Stimulated activated CD8-positive, alpha-beta memory T cell treated with anti-CD3 and anti-CD28 coated beads, Interleukin-15, amount 100 ng/mL, for 48 hours (primary cell): ENCODE measurements at regions not wholly inside any gene's neighbourhood (a gene's known extent, or its start where the extent isn't known, plus 50 kb on each side); places are given as distances from the start of the nearest gene placed in this dataset.
A peak's percentile ranks its signal among the peaks of the same experiment; 100 is the strongest.
"Not testable (repeated sequence)": the region's sequence is repeated elsewhere in the genome, so short reads cannot be mapped to it uniquely, and the experiment has no call there.

Source experiments
- DNase-seq, 2 donors: peaks; one replicate each; pipeline ENCODE4 v3.0.0-alpha.2; 2020; ENCODE audit warnings: low read depth in 2 of 2

DNA sequence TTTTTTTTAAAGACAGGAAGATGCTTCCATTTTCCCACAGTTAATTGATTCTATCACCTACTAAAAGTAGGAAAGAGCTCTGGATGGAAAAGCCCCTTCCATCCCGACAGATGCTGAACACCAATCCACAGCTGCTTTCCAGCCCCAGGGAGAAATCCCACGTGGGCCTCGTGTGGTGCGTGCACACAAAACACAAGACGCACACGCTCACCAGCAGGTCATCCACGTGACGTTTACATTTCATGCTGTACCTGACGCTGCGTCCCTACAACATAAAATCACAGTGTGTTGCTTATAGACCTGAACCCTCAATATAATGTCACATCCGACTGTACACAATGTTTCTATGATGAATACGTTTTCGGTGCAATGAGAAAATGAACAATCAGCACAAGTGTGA is 50.2 kb upstream of the DACT2 start:
- no peak for DNase-seq

DNA sequence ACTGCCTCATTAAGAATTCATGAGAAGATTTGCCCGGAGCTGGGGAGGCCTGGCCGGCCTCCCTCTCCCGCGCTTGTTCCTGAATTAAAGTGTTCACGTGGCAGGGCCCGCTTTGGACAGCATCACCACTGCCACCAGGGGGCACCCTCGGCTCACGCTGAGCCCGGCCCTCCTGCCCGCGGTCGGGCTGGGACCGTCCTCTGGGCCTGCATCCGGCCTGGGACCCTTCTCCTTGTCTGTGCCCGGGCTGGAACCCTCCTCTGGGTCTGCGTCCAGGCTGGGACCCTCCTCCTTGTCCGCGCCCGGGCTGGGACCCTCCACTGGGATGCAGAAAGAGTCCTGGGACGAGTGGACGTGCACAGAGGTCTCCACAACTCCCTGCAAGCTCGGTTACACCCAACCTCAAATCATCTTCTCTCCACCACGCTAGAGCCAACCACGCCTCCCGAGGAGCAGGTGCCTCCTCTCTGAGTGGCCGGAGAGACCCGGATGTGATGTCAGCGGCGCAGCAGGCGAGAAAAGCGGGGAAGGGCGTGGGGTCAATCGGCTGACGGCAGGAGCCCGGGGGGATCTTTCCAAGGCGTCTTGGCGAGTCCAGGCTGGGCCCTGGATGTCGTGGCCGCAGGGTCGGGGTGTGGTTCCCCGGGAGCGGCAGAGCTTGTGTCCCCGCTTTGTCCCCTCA is 50.9 kb upstream of the DACT2 start:
- peak; percentile 36 to 41 for DNase-seq

DNA sequence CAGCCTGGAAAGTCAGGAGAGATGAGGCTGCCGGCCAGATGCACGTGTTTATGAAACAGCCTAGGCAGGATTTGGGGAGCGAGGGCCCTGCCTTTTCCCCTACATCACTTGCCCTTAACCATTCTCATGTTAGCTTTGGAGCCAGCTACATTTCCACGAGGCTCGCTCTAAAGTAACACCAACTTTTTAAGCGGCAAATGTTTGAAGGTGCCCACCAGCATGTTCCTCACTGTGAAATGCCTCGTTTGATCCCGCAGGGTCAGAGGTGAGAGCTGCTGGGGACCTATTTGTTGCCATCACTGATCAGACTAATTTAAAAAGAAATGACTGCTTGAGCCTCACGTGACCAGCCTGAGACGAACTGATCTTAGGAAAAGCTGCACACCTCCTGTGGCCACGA is 51.6 kb upstream of the DACT2 start:
- no peak for DNase-seq

DNA sequence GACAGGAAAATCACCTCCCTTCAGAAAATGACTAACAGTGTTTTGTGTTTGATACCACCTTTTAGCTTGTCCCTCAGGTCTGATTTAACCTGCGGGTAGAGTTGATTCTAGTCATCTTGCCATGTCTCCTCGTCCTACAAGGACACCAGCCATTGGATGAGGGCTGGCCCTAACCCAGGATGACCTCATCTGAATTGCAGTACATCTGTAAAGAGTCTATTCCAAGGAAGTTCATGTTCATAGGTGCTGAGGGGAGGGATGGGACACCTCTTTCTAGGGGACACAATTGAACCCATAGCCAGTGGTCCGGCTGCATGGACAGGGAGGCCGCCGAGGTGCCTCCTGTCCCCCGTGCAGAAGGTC is 52.0 kb upstream of the DACT2 start:
- DNase-seq = no peak

DNA sequence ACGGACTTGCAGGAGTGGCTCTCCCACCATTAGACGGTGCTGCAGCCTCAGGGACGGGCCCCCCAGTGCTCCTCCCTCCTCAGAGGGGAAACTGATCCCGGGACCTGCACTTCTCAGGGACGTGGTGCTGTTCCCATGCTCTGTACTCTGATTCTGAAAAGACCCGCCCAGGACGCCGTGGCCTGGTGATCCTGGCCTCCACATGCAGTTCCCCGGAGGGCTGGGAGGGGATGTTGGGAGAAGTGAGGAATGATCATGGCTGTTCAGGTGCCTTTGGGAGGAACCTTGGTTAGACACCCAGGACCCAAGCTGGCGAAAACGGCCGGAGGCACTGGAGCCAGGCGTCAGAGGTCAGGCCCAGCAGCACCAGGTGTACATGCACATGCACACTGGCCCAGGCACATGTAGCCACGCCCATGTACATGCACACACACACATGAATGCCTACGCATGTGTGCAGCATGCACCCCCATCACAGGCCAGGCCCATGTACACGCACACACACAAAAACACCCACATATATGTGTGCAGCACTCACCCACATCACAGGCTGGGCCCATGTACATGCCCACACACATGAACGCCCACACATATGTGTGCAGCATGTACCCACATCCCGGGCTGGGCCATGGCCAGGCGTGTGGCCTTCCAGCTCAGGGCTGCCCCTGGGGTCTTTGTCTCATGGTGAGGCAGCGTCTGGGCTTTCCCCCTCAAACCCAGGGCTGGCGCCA is 52.6 kb upstream of the DACT2 start:
- DNase-seq = no peak

DNA sequence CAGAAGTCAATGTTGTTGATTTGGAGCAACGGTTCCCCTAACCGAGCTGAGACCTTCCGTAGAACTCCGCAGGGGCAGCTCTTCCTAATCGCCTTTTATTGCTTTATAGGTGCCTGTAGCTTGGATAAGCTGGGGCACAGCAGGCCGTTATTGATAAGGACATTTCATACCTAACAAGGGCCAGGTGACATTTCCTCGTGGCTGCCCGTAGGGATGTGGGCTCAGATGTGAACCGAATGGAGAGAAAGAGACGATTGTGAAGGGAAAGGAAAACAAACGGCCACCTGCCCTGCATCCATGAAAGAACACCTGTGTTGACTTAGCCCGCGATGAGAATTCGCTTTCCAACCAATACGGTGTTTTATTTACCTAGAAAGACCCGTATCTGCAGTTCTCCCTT is 53.3 kb upstream of the DACT2 start:
- DNase-seq = no peak

DNA sequence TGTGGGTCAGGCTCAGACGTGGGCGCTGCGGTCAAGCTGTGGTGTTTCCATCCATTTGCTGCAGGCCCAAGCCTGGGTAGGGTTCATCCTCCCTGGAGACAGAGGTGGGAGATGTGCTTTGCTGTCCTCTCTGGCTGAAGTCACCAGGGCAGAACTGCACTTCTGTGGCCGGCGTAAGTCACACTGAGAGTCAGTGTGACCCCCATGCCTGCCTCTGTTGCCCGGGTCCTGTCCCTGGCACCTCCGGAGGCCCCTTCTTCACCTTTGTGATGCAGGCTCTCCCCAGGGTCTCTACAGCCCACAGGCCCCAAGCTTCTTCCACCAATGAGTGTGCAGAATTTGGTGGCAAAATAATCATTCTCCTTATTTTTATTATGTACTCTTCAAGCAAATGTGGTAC is 53.8 kb upstream of the DACT2 start:
- no peak for DNase-seq

DNA sequence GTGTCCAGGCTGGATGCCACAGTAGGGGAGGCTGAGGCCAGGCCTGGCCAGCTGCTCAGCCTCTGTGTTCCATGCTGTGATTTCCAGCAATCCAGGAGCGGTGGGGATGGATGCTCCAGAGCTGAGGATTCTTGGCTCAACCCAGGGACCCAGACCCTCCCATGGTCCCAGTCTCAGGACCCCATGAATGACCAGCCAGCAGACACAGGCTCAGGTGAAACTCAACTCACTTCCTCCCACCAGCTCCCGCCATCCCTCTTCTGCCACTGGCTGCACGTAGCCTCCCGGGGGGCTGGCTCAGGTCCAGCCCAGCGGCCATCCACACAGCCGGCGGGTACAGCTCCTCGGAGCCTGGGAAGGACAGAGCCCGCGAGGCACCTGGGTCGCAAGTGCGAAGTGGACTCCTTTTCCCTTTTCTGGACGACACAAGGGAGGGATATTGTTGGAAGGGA is 54.5 kb upstream of the DACT2 start:
- DNase-seq = no peak

DNA sequence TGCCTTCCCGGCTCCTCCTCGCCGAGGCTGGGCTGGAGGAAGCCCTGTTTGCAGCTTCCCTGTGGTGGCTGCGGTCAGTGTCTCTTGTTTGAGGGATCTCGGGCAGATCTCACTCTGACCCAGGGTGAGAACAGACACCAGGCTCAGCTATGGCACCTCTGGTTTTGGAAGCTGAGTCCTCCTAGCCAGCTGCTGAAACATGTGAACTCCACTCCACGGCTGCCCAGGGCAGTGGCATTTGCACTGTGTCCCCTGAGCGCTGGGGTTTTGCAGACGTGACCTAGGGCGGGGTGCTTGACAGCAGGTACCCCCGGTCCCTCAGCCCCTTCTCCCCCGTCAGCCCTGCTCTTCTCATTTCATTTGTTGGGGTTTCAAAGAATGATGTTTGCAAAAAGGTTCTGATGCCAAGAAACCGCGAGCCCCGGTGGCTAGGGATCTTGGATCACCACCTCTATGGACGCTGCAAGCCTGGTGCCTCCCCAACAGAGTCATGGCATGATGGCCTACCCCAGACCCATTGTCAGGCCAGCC is 55.0 kb upstream of the DACT2 start:
- DNase-seq = no peak

DNA sequence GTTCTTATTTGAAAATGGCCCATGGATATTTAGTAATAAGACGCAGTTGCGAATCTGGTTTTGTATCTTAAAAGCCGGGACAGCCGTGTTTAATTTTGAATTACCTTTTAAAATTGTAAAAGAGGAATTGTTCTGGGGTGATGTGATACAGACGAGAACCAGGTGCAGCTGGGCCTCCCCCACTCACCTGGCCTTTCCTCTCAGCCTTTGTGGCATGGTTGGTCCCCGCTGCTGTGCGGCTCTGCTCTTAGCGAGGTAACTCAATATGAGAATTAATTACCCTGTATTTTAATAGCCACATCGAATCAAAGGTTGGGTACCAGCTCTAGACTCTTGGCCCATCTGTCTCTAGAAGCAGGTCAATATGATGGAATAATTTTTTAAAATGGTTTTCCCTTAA is 56.5 kb upstream of the DACT2 start:
- DNase-seq = no peak

DNA sequence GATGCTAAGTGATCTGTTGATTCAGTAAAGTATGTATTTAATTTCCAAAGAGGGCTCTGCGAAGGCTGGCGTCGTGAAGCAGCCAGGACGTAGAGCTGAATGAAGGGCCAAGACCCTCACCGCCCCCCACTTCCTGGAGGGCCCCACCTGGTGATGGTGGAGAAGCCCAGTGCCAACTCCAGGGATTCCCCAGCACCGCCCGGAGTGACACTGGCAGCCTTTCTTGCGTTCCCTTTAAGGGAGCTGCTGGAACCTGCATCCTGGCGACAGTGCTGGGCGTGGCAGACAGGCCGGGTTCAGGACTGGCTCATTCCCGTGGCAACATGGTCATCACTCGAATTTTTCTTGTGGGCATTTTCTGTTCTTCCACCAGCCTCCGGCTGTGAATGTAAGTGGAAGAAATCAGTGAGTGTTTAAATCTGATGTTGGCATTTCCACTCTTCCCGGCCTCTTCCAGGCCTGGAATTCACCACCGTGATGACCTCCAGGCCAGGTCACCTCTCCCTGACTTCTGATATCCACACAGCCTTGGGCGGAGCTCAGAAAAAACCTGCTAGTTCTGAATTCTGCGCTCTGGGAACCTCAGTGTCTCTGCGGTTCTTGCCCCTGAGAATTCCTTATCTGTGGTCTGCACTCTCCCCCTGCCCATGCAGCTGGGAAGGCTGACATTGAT is 57.4 kb upstream of the DACT2 start:
- DNase-seq = no peak

DNA sequence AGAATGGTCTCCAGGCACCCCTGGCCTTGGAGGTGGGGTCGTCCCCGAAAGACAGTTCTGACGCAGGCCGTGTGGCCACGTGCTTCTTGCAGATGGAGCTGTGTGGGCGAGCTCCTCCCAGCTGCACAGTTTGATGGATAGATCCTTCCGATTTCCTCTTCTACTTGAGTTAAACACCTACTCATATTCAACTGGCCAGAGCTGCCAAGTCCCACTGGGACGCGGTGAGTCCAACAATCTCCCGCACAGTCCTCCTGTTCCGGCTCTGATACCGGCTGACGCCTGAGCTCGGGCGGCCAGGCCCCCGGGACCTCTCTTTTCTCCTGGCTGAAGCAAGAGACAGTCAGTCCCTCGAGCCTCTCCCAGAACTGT is 57.9 kb upstream of the DACT2 start:
- DNase-seq = no peak

DNA sequence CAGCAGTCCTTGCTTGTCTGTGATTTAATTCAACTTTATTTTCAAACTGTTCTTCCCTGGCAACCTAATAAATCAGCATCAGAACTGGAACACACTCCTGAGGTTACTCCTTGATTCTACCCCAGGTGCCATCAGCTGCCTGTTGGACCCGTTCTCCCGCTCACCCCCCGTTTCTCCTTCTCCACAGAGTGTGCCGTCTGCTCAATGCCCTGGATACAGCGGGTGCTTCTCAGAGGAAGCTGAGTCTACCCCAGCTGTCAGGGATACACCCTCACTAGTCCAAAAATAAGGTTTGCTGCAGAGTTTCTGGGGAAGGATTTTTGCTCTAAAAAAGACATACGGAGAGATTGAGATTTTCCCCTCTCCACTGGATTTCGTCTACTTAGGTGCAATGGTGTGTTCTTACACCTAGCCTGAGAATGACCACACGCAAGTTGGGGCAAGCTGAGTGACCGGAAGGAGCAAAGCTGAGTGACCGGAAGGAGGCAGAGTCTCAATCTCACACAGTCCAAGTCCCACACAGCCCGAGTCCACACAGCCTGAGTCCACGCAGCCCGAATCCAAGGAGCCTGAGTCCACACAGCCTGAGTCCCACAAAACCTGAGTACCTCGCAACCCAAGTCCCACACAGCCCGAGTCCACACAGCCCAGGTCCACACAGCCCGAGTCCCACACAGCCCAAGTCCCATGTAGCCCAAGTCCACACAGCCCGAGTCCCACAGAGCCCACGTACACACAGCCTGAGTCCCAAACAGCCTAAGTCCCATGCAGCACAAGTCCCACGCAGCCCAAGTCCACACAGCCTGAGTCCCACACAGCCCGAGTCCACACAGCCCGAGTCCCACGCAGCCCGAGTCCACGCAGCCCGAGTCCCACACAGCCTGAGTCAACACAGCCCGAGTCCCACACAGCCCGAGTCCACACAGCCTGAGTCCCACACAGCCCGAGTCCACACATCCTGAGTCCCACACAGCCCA is 58.6 kb upstream of the DACT2 start:
- DNase-seq = no peak

DNA sequence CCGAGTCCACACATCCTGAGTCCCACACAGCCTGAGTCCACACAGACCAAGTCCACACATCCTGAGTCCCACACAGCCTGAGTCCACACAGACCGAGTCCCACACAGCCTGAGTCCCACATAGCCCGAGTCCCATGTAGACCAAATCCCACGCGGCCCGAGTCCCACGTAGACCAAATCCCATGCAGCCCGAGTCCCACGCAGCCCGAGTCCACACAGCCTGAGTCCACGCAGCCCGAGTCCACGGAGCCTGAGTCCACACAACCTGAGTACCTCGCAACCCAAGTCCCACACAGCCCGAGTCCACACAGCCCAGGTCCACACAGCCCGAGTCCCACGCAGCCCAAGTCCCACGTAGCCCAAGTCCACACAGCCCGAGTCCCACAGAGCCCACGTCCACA is 60.0 kb upstream of the DACT2 start:
- DNase-seq = not testable (repeated sequence)

DNA sequence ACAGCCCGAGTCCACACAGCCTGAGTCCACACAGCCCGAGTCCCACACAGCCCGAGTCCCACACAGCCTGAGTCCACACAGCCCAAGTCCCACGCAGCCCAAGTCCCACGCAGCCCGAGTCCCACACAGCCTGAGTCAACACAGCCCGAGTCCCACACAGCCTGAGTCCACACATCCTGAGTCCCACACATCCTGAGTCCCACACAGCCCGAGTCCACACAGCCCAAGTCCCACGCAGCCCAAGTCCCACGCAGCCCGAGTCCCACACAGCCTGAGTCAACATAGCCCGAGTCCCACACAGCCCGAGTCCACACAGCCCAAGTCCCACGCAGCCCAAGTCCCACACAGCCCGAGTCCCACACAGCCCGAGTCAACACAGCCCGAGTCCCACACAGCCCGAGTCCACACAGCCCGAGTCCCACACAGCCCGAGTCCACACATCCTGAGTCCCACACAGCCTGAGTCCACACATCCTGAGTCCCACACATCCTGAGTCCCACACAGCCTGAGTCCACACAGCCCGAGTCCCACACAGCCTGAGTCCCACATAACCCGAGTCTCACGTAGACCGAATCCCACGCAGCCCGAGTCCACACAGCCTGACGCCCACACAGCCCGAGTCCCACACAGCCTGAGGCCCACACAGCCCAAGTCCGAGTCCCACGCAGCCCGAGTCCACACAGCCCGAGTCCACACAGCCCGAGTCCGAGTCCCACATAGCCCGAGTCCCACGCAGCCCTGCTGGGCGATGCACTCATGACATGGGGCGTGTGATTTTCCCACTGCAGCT is 60.6 kb upstream of the SMOC2 start:
- DNase-seq = not testable (repeated sequence)

DNA sequence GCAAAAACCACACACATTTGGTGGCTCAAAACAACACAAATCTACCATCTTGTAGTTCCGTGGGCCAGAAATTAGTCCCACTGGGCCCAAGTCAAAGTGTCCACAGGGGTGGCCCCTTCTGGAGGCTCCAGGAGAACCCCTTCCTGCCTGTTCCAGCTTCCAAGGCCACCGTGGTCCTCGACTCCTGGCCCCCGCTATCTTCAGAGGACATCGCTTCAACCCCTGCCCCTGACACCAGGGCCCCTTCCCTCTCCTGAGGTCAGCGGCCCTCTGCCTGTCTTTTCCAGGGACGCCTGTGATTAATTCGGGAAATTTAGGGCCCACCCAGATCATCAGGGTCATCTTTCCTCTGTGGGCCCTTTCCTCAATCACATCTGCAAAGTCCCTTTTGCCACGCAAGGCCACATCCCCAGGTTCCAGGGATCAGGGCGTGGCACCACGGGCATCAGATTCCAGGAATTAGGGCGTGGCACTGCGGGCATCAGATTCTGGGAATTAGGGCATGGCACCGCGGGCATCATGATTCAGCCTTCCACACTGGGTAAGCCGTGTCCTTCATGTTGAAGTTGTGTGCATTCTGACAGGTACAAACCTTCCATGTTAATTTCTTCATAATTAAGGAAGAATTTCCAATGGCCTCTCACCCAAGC is 59.9 kb upstream of the SMOC2 start:
- DNase-seq = no peak

DNA sequence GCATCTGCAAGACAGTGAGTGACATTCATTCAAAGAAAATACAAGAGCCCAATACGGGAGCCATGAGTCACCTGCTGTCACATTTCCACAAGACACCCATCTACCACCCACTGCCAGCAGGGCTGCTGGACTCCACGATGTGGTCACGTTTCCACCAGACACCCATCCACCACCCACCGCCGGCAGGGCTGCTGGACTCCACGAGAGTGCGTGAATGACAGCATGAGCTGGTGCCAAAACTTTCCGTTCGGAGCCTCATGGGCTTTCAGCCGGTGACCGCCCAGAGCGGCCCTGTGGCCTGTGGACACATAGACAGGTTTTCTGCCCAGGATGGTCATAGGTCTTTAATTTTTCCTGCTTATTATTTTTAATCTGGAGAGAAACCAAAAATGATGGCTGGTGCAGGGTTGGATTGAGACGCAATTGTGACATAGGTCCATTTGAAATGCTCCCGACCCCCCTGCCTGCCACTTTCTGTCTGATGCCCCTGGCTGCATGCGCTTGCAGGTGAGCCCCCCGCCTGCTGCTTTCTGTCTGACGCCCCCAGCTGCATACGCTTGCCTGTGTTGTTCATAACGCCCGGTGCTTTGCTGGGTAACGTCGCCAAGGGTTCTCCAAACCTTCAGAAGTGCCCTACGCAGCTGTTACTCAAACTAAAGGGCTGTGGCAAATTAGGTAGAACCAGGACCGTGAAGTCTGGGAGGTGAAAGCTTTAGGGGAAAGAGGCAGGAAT is 59.1 kb upstream of the SMOC2 start:
- DNase-seq = no peak

DNA sequence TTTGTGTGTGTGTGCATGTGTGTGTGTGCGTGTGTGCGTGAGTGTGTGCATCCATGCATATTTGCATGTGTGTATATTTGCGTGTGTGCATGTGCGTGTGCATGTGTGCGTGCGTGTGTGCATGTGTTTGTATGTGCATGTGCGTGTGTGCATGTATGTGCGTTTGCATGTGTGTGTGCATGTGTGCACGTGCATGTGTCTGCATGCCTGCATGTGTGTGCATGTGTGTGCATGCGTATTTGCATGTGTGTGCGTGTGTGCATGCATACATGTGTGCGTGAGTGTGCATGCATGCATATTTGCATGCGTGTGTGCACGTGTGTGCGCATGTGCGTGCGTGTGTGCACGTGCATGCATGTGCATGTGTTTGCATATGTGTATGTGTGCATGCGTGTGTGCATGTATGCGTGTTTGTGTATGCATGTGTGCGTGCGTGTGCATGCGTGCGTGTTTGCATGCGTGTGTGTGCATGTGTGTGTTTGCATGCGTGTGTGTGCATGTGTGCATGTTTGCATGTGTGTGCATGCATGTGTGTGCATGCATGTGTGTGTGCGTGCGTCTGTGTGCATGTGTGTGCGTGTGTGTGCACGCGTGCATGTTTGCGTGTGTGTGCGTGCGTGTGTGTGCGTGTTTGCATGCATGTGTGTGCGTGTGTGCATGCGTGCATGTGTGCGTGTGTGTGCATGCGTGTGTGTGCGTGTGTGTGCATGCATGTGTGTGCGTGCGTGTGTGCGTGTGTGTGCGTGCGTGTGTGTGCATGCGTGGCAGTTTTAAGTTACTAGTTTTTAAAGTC is 57.7 kb upstream of the SMOC2 start:
- no peak for DNase-seq
